Nephron progenitor cell (in vitro differentiated cells): ENCODE measurements at regions not wholly inside any gene's neighbourhood (a gene's known extent, or its start where the extent isn't known, plus 50 kb on each side); places are given as distances from the start of the nearest gene placed in this dataset.

Source experiments
- DNase-seq: peaks from one replicate; pipeline ENCODE4 v3.0.0; 2021
- H3K27ac Mint-ChIP-seq: 2 replicates; pipeline ENCODE4 v1.8.0; 2021; ENCODE audit warnings: mild to moderate bottlenecking, moderate library complexity, mixed read lengths
- H3K27me3 Mint-ChIP-seq: 2 replicates; pipeline ENCODE4 v1.8.0; 2021; ENCODE audit warnings: mild to moderate bottlenecking, low read depth, mixed read lengths; ENCODE audit not compliant: poor library complexity
- H3K36me3 Mint-ChIP-seq: 2 replicates; pipeline ENCODE4 v1.8.0; 2021; ENCODE audit warnings: low read depth, mixed read lengths
- H3K4me1 Mint-ChIP-seq: 2 replicates; pipeline ENCODE4 v1.8.0; 2021; ENCODE audit warnings: mixed read lengths
- H3K4me3 Mint-ChIP-seq: 2 replicates; pipeline ENCODE4 v1.8.0; 2021; ENCODE audit warnings: mild to moderate bottlenecking, moderate library complexity, mixed read lengths
- H3K9me3 Mint-ChIP-seq: 2 replicates; pipeline ENCODE4 v1.8.0; 2021; ENCODE audit warnings: mild to moderate bottlenecking, moderate library complexity, mixed read lengths
- TF ChIP-seq, protein P1 (sequence below): fragments of 200-600 bp; sonication (generic); IDR thresholded peaks from 2 replicates; pipeline ENCODE4 v1.5.0; 2021; ENCODE audit warnings: antibody characterized with exemption

DNA sequence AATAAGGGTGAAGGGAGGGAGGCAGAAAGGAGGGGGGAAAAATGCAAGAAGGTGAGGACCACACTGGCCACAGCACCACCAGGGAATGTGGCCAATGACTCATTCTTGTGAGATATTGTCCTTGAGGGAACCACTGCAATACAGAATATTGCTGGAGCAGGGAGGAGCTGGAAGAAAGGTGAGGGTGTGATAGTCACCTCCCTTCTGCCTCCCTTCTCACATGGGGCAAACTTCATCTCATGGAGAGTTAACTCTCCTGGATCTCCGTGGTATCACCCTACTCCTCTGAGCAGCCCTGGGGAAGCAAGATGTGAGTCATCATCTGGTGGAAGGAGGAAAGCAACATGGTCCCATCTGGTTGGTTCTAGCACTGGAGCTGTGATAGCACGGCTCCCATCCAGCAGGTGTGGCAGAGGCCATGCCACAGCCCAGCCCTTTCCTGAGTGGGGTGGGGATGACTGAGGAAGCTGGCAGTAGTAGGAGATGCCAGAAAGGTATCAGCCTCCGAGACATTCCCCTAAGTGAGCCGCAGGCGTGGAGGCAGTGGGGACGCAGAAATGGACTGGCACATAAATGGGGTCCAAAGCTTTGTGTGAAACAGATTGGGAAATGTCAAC lies 115.9 kb upstream of the LPP start:
- Mint-ChIP-seq H3K4me3 (no peak overlapping the region), H3K27me3 (peaks cover 7% of the 10 kb centered on the region), H3K4me1 (peaks cover 36% of the 10 kb centered on the region), H3K27ac (no peak overlapping the region), H3K9me3 (peaks cover 23% of the 10 kb centered on the region), H3K36me3 (peaks cover 5% of the 10 kb centered on the region)
- no peak for DNase-seq
- TF ChIP-seq, protein P1, sequence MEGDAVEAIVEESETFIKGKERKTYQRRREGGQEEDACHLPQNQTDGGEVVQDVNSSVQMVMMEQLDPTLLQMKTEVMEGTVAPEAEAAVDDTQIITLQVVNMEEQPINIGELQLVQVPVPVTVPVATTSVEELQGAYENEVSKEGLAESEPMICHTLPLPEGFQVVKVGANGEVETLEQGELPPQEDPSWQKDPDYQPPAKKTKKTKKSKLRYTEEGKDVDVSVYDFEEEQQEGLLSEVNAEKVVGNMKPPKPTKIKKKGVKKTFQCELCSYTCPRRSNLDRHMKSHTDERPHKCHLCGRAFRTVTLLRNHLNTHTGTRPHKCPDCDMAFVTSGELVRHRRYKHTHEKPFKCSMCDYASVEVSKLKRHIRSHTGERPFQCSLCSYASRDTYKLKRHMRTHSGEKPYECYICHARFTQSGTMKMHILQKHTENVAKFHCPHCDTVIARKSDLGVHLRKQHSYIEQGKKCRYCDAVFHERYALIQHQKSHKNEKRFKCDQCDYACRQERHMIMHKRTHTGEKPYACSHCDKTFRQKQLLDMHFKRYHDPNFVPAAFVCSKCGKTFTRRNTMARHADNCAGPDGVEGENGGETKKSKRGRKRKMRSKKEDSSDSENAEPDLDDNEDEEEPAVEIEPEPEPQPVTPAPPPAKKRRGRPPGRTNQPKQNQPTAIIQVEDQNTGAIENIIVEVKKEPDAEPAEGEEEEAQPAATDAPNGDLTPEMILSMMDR, result no peak

GRCh38 chr3:188041193-188041592 lies 112.8 kb upstream of the LPP start:
- Mint-ChIP-seq H3K36me3 (no peaks in the 10 kb centered on the region), H3K4me1 (peaks cover 32% of the 10 kb centered on the region), H3K27ac (no peak overlapping the region), H3K4me3 (no peak overlapping the region), H3K9me3 (no peaks in the 10 kb centered on the region), H3K27me3 (peaks cover 11% of the 10 kb centered on the region)
- TF ChIP-seq, protein P1, result no peak
- DNase-seq, result no peak

GRCh38 chr3:188041895-188042294 lies 112.1 kb upstream of the LPP start:
- Mint-ChIP-seq H3K27ac (no peak overlapping the region), H3K36me3 (no peaks in the 10 kb centered on the region), H3K9me3 (no peaks in the 10 kb centered on the region), H3K4me3 (no peak overlapping the region), H3K4me1 (peaks cover 25% of the 10 kb centered on the region), H3K27me3 (peaks cover 11% of the 10 kb centered on the region)
- TF ChIP-seq, protein P1, result no peak
- no peak for DNase-seq

DNA sequence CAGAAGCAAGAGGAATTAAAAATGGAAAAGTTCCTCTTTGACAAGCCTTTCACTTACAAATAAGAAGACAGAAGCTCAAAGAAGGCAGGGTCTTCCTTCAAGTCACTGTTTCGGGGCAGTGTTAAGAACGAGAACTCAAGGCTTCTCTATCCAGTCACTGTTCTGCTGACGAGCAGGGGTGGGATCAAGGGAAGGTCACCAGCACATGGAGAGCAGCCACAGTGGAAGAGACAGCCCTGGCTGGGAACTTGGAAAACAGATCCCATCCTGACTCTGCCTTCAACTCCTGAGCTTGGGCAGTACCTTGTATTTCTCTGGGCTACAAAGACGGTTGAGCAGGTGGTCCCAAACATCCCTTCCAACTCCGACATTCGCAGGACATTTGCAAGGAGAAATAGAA lies 111.5 kb upstream of the LPP start:
- peaks cover 11% of the 10 kb centered on the region for H3K27me3 Mint-ChIP-seq
- DNase-seq, result no peak
- H3K9me3 Mint-ChIP-seq, result no peaks in the 10 kb centered on the region
- H3K36me3 Mint-ChIP-seq, result no peaks in the 10 kb centered on the region
- peaks cover 19% of the 10 kb centered on the region for H3K4me1 Mint-ChIP-seq
- no peak overlapping the region for H3K4me3 Mint-ChIP-seq
- TF ChIP-seq, protein P1, result no peak
- no peak overlapping the region for H3K27ac Mint-ChIP-seq

DNA sequence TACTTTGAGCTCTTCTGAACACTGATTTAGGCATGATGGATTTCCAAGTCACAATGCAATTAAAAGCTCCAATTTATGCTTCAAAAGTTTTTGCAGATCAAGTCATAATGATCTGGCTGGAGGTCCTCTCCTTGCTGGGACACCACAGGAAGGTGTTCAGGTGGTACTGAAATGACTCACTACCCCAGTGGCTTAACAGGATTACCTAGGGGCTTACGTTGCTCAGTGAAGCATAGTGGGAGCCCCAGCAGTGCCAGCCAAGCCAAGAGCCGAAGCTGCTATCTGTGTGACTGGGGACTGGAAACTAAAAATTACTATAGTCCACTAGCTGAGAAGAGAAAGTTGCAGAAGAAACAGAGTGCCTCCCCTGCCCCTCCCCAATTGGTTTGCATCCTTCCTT lies 110.1 kb upstream of the LPP start:
- H3K4me3 Mint-ChIP-seq, result no peak overlapping the region
- peaks cover 6% of the 10 kb centered on the region for H3K4me1 Mint-ChIP-seq
- no peak for DNase-seq
- peaks cover 11% of the 10 kb centered on the region for H3K27me3 Mint-ChIP-seq
- TF ChIP-seq, protein P1, result no peak
- H3K27ac Mint-ChIP-seq, result no peak overlapping the region
- no peaks in the 10 kb centered on the region for H3K36me3 Mint-ChIP-seq
- no peaks in the 10 kb centered on the region for H3K9me3 Mint-ChIP-seq

DNA sequence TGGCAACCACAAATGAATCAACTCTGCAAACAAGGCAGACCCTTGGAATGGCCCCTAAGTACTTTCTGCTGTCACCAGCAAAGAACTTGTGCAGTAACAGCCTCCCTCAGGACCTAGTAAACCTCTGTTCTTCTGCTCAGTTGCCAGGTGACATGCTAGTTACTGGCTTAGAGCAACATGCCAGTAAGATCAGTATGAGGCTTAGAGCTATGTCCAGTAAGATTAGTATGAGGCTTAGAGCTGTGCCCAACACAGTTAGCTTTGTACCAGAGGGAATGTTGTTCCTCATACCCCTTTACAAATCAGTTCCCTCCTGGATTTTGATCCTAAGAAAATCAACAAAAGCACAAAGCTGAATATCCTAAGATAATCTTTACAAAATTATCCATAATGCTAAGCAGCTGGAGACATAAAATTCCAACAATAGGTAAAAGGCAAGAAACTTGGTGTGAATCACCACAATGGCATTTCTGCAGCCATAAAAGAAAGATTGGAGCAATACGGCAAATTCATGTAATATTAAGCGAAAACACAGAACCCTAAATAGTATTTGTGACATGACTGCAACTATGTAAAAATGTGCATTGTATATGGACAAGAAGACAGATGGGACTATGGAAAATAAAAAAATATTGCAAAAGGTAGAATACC lies 107.3 kb upstream of the LPP start:
- no peaks in the 10 kb centered on the region for H3K9me3 Mint-ChIP-seq
- TF ChIP-seq, protein P1, result no peak
- peaks cover 12% of the 10 kb centered on the region for H3K27me3 Mint-ChIP-seq
- H3K4me1 Mint-ChIP-seq, result peaks cover 20% of the 10 kb centered on the region
- no peak overlapping the region for H3K4me3 Mint-ChIP-seq
- DNase-seq, result no peak
- H3K27ac Mint-ChIP-seq, result no peak overlapping the region
- no peaks in the 10 kb centered on the region for H3K36me3 Mint-ChIP-seq
